ENCODE measurements at regions not wholly inside any gene's neighbourhood (a gene's known extent, or its start where the extent isn't known, plus 50 kb on each side); places are given as distances from the start of the nearest gene placed in this dataset.

- Histone ChIP-seq H3K36me3 (ENCODE audit: control insufficient read depth in 1 of 2, insufficient read depth in 2 of 2, low read depth in 1 of 2, low read length in 2 of 2) (no peaks in the 10 kb centered on the region), H2BK5ac (ENCODE audit: low read depth, low read length, poor library complexity, severe bottlenecking) (no peak overlapping the region), H4K91ac (ENCODE audit: low read length) (no peak overlapping the region), H3K27me3 (ENCODE audit: control insufficient read depth in 1 of 2, insufficient read depth in 1 of 2, low read length in 2 of 2) (no peaks in the 10 kb centered on the region), H2AK5ac (ENCODE audit: low read length, severe bottlenecking) (no peak overlapping the region), H3K9me3 (ENCODE audit: control insufficient read depth, low read length) (peaks cover 10% of the 10 kb centered on the region), H3K23ac (ENCODE audit: low read length in 2 of 2) (no peak overlapping the region), H2AFZ (ENCODE audit: low read depth, low read length) (no peak overlapping the region), H3K4me3 (ENCODE audit: insufficient read depth in 1 of 2, low read depth in 1 of 2, low read length in 2 of 2) (no peak overlapping the region), H2BK120ac (ENCODE audit: low read depth, low read length) (no peak overlapping the region), H3K4me2 (ENCODE audit: low read length, poor library complexity, severe bottlenecking) (no peak overlapping the region), H4K8ac (ENCODE audit: low read length) (no peak overlapping the region), H3K27ac (ENCODE audit: low read length, poor library complexity, severe bottlenecking) (no peak overlapping the region), H2BK12ac (ENCODE audit: low read length in 2 of 2) (no peak overlapping the region), H3K14ac (ENCODE audit: low read length in 2 of 2) (no peak overlapping the region), H3K18ac (ENCODE audit: low read depth in 1 of 2, low read length in 2 of 2) (no peak overlapping the region), H3K9ac (ENCODE audit: low read length) (no peak overlapping the region), H3K4ac (ENCODE audit: low read depth in 1 of 2, low read length in 2 of 2) (no peak overlapping the region), H3K4me1 (ENCODE audit: control insufficient read depth, insufficient read depth, low read depth, low read length) (no peaks in the 10 kb centered on the region), H2BK15ac (ENCODE audit: low read depth, poor library complexity, severe bottlenecking) (no peak overlapping the region), H3K79me1 (replicated peaks; ENCODE audit: low read length, poor library complexity, severe bottlenecking) (no peaks in the 10 kb centered on the region)
- DNase-seq: no peak
These were observed 212.6 kb upstream of the LCORL start for GRCh38 chr4:18234108-18234507.

DNA sequence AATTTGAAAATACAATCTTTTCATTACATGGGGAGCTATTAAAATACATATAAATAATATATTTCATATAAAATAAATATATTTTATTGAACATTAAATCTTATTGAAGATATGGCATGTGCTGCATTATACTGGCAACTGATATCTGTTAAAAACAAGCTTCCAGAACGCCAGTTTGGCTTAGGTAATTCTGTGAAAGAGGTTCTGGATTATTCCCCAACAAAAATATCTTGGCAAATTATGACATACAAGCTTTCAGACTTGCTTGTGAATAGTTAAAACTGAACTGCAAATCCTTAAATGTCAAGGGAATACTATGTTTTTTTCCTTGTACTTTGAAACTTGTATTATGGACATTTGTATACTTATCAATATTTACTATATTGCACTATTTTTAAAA is 210.2 kb upstream of the LCORL start:
- H3K4me3 ChIP-seq (ENCODE audit: insufficient read depth in 1 of 2, low read depth in 1 of 2, low read length in 2 of 2): no peak overlapping the region
- no peak overlapping the region for H2BK15ac ChIP-seq (ENCODE audit: low read depth, poor library complexity, severe bottlenecking)
- no peak overlapping the region for H2AFZ ChIP-seq (ENCODE audit: low read depth, low read length)
- H3K4me1 ChIP-seq (ENCODE audit: control insufficient read depth, insufficient read depth, low read depth, low read length): no peaks in the 10 kb centered on the region
- H3K14ac ChIP-seq (ENCODE audit: low read length in 2 of 2): no peak overlapping the region
- no peak overlapping the region for H2BK12ac ChIP-seq (ENCODE audit: low read length in 2 of 2)
- H3K27ac ChIP-seq (ENCODE audit: low read length, poor library complexity, severe bottlenecking): no peak overlapping the region
- H3K4me2 ChIP-seq (ENCODE audit: low read length, poor library complexity, severe bottlenecking): no peak overlapping the region
- no CpG with 5 or more reads among the region's 1 CpG for WGBS
- no peak overlapping the region for H2BK120ac ChIP-seq (ENCODE audit: low read depth, low read length)
- no peak overlapping the region for H3K18ac ChIP-seq (ENCODE audit: low read depth in 1 of 2, low read length in 2 of 2)
- no peak overlapping the region for H2AK5ac ChIP-seq (ENCODE audit: low read length, severe bottlenecking)
- H3K4ac ChIP-seq (ENCODE audit: low read depth in 1 of 2, low read length in 2 of 2): no peak overlapping the region
- H3K79me1 ChIP-seq (replicated peaks; ENCODE audit: low read length, poor library complexity, severe bottlenecking): no peaks in the 10 kb centered on the region
- no peak overlapping the region for H2BK5ac ChIP-seq (ENCODE audit: low read depth, low read length, poor library complexity, severe bottlenecking)
- H3K9me3 ChIP-seq (ENCODE audit: control insufficient read depth, low read length): peaks cover 10% of the 10 kb centered on the region
- DNase-seq: no peak
- no peak overlapping the region for H4K91ac ChIP-seq (ENCODE audit: low read length)
- H3K36me3 ChIP-seq (ENCODE audit: control insufficient read depth in 1 of 2, insufficient read depth in 2 of 2, low read depth in 1 of 2, low read length in 2 of 2): no peaks in the 10 kb centered on the region
- H4K8ac ChIP-seq (ENCODE audit: low read length): no peak overlapping the region
- no peak overlapping the region for H3K9ac ChIP-seq (ENCODE audit: low read length)
- H3K27me3 ChIP-seq (ENCODE audit: control insufficient read depth in 1 of 2, insufficient read depth in 1 of 2, low read length in 2 of 2): no peaks in the 10 kb centered on the region
- no peak overlapping the region for H3K23ac ChIP-seq (ENCODE audit: low read length in 2 of 2)

GRCh38 chr4:18227880-18228279 is 206.3 kb upstream of the LCORL start:
- Histone ChIP-seq H2BK12ac (ENCODE audit: low read length in 2 of 2) (no peak overlapping the region), H4K8ac (ENCODE audit: low read length) (no peak overlapping the region), H3K18ac (ENCODE audit: low read depth in 1 of 2, low read length in 2 of 2) (no peak overlapping the region), H3K9ac (ENCODE audit: low read length) (no peak overlapping the region), H2BK120ac (ENCODE audit: low read depth, low read length) (no peak overlapping the region), H3K23ac (ENCODE audit: low read length in 2 of 2) (no peak overlapping the region), H3K14ac (ENCODE audit: low read length in 2 of 2) (no peak overlapping the region), H3K27ac (ENCODE audit: low read length, poor library complexity, severe bottlenecking) (no peak overlapping the region), H3K9me3 (ENCODE audit: control insufficient read depth, low read length) (peaks cover 4% of the 10 kb centered on the region), H3K4me3 (ENCODE audit: insufficient read depth in 1 of 2, low read depth in 1 of 2, low read length in 2 of 2) (no peak overlapping the region), H3K27me3 (ENCODE audit: control insufficient read depth in 1 of 2, insufficient read depth in 1 of 2, low read length in 2 of 2) (no peaks in the 10 kb centered on the region), H2AFZ (ENCODE audit: low read depth, low read length) (no peak overlapping the region), H3K4me1 (ENCODE audit: control insufficient read depth, insufficient read depth, low read depth, low read length) (no peaks in the 10 kb centered on the region), H4K91ac (ENCODE audit: low read length) (no peak overlapping the region), H3K4ac (ENCODE audit: low read depth in 1 of 2, low read length in 2 of 2) (no peak overlapping the region), H2AK5ac (ENCODE audit: low read length, severe bottlenecking) (no peak overlapping the region), H3K36me3 (ENCODE audit: control insufficient read depth in 1 of 2, insufficient read depth in 2 of 2, low read depth in 1 of 2, low read length in 2 of 2) (no peaks in the 10 kb centered on the region), H2BK15ac (ENCODE audit: low read depth, poor library complexity, severe bottlenecking) (no peak overlapping the region), H3K79me1 (replicated peaks; ENCODE audit: low read length, poor library complexity, severe bottlenecking) (no peaks in the 10 kb centered on the region), H2BK5ac (ENCODE audit: low read depth, low read length, poor library complexity, severe bottlenecking) (no peak overlapping the region), H3K4me2 (ENCODE audit: low read length, poor library complexity, severe bottlenecking) (no peak overlapping the region)
- DNase-seq: no peak
- 50% methylated on average over 1 of the region's 1 CpG for WGBS

DNA sequence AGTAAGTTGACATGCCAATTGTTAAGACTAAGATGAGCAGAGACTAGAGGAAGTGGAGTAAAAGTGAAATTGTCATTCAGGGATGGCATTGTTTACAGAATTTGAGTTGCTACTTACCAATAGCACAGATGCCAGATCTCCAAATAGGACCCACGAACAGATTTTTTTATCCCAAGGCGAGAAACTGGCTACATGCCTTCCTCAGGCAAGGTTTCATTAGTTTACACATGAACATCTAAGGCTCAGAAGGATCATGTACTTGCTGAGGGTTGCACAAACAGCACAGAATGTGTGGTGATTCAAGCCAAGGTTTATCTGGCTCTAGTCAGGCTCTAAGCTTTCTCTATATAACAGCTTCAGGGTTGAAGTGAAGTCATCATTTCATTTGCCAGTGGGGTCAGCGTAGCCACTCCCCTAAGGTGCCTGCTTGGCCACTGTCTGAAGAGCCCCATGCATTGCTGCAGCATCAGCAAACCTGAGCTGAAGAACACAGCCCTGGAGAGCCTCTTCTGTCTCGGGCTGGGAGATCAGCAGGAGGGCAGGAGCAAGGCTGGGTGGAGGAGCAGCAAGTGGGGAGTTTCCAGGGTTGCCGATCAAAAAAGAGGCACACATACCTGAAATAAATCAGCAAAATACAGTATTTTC is 193.0 kb upstream of the LCORL start:
- Histone ChIP-seq H2AFZ (ENCODE audit: low read depth, low read length) (no peak overlapping the region), H3K9ac (ENCODE audit: low read length) (no peak overlapping the region), H3K23ac (ENCODE audit: low read length in 2 of 2) (no peak overlapping the region), H3K4me2 (ENCODE audit: low read length, poor library complexity, severe bottlenecking) (no peak overlapping the region), H3K14ac (ENCODE audit: low read length in 2 of 2) (no peak overlapping the region), H3K79me1 (replicated peaks; ENCODE audit: low read length, poor library complexity, severe bottlenecking) (no peaks in the 10 kb centered on the region), H4K91ac (ENCODE audit: low read length) (peak overlapping the region; percentile 7), H2BK15ac (ENCODE audit: low read depth, poor library complexity, severe bottlenecking) (no peak overlapping the region), H3K4me1 (ENCODE audit: control insufficient read depth, insufficient read depth, low read depth, low read length) (no peaks in the 10 kb centered on the region), H4K8ac (ENCODE audit: low read length) (no peak overlapping the region), H3K36me3 (ENCODE audit: control insufficient read depth in 1 of 2, insufficient read depth in 2 of 2, low read depth in 1 of 2, low read length in 2 of 2) (no peaks in the 10 kb centered on the region), H2BK120ac (ENCODE audit: low read depth, low read length) (no peak overlapping the region), H2BK5ac (ENCODE audit: low read depth, low read length, poor library complexity, severe bottlenecking) (no peak overlapping the region), H3K9me3 (ENCODE audit: control insufficient read depth, low read length) (peaks cover 4% of the 10 kb centered on the region), H3K27me3 (ENCODE audit: control insufficient read depth in 1 of 2, insufficient read depth in 1 of 2, low read length in 2 of 2) (no peaks in the 10 kb centered on the region), H3K4me3 (ENCODE audit: insufficient read depth in 1 of 2, low read depth in 1 of 2, low read length in 2 of 2) (no peak overlapping the region), H3K27ac (ENCODE audit: low read length, poor library complexity, severe bottlenecking) (no peak overlapping the region), H3K4ac (ENCODE audit: low read depth in 1 of 2, low read length in 2 of 2) (no peak overlapping the region), H3K18ac (ENCODE audit: low read depth in 1 of 2, low read length in 2 of 2) (no peak overlapping the region), H2BK12ac (ENCODE audit: low read length in 2 of 2) (no peak overlapping the region), H2AK5ac (ENCODE audit: low read length, severe bottlenecking) (no peak overlapping the region)
- DNase-seq: no peak
- WGBS: 51% methylated on average over 3 of the region's 5 CpGs

Data from mesenchymal stem cell (in vitro differentiated cells and primary cell).